ENCODE measurements at regions not wholly inside any gene's neighbourhood (a gene's known extent, or its start where the extent isn't known, plus 50 kb on each side); places are given as distances from the start of the nearest gene placed in this dataset.

GRCh38 chr3:27632431-27633223 is 89.5 kb downstream of the EOMES start:
- Mint-ChIP-seq H3K4me3 (ENCODE audit: low read depth, unreplicated experiment) (peak overlapping the region; percentile 78), H3K4me1 (ENCODE audit: low read depth, unreplicated experiment) (peaks cover 10% of the 10 kb centered on the region), H3K9me3 (ENCODE audit: low read depth, unreplicated experiment) (no peaks in the 10 kb centered on the region), H3K36me3 (ENCODE audit: insufficient read depth, unreplicated experiment) (peaks cover 13% of the 10 kb centered on the region), H3K27me3 (ENCODE audit: unreplicated experiment) (no peaks in the 10 kb centered on the region), H3K27ac (ENCODE audit: unreplicated experiment) (peak overlapping the region; percentile 71)
- no TSS peak for BruUV-seq (replicated peaks)
- no peak for TF ChIP-seq CTCF (IDR thresholded peaks at IDR 0.05; ENCODE audit: unreplicated experiment)
- intact Hi-C loops (cut with micrococcal nuclease; ENCODE audit: unreplicated experiment), result no loop called here
- DNase-seq, result peak; percentile 54
- CTCF ChIA-PET, result interaction anchor here (1.4 to 1.7 kb wide), 2 partner anchors 10 to 48 kb away, joined by 9 to 11 read pairs; no protein-coding TSS in a partner anchor

- Mint-ChIP-seq H3K9me3 (ENCODE audit: low read depth, unreplicated experiment) (no peaks in the 10 kb centered on the region), H3K36me3 (ENCODE audit: insufficient read depth, unreplicated experiment) (peaks cover 13% of the 10 kb centered on the region), H3K4me3 (ENCODE audit: low read depth, unreplicated experiment) (no peak overlapping the region), H3K27me3 (ENCODE audit: unreplicated experiment) (no peaks in the 10 kb centered on the region), H3K4me1 (ENCODE audit: low read depth, unreplicated experiment) (peaks cover 16% of the 10 kb centered on the region), H3K27ac (ENCODE audit: unreplicated experiment) (no peak overlapping the region)
- intact Hi-C loops (cut with micrococcal nuclease; ENCODE audit: unreplicated experiment), result no loop called here
- DNase-seq, result no peak
- CTCF ChIA-PET, result no interaction called here
- BruUV-seq (replicated peaks), result no TSS peak
- no peak for TF ChIP-seq CTCF (IDR thresholded peaks at IDR 0.05; ENCODE audit: unreplicated experiment)
Measured at GRCh38 chr3:27630885-27631284, 91.2 kb downstream of the EOMES start.

GRCh38 chr3:27629366-27629765 is 92.8 kb downstream of the EOMES start:
- no peak for TF ChIP-seq CTCF (IDR thresholded peaks at IDR 0.05; ENCODE audit: unreplicated experiment)
- intact Hi-C loops (cut with micrococcal nuclease; ENCODE audit: unreplicated experiment), result no loop called here
- no peak overlapping the region for H3K27ac Mint-ChIP-seq (ENCODE audit: unreplicated experiment)
- H3K9me3 Mint-ChIP-seq (ENCODE audit: low read depth, unreplicated experiment), result no peaks in the 10 kb centered on the region
- no peak overlapping the region for H3K4me3 Mint-ChIP-seq (ENCODE audit: low read depth, unreplicated experiment)
- peaks cover 13% of the 10 kb centered on the region for H3K36me3 Mint-ChIP-seq (ENCODE audit: insufficient read depth, unreplicated experiment)
- peaks cover 17% of the 10 kb centered on the region for H3K4me1 Mint-ChIP-seq (ENCODE audit: low read depth, unreplicated experiment)
- CTCF ChIA-PET, result no interaction called here
- DNase-seq, result no peak
- H3K27me3 Mint-ChIP-seq (ENCODE audit: unreplicated experiment), result no peaks in the 10 kb centered on the region
- no TSS peak for BruUV-seq (replicated peaks)

GRCh38 chr3:27628026-27628750 is 93.9 kb downstream of the EOMES start:
- intact Hi-C loops (cut with micrococcal nuclease; ENCODE audit: unreplicated experiment), result no loop called here
- Mint-ChIP-seq H3K27me3 (ENCODE audit: unreplicated experiment) (no peaks in the 10 kb centered on the region), H3K4me3 (ENCODE audit: low read depth, unreplicated experiment) (no peak overlapping the region), H3K27ac (ENCODE audit: unreplicated experiment) (no peak overlapping the region), H3K36me3 (ENCODE audit: insufficient read depth, unreplicated experiment) (peaks cover 10% of the 10 kb centered on the region), H3K9me3 (ENCODE audit: low read depth, unreplicated experiment) (no peaks in the 10 kb centered on the region), H3K4me1 (ENCODE audit: low read depth, unreplicated experiment) (peaks cover 17% of the 10 kb centered on the region)
- no peak for TF ChIP-seq CTCF (IDR thresholded peaks at IDR 0.05; ENCODE audit: unreplicated experiment)
- DNase-seq, result no peak
- CTCF ChIA-PET, result interaction anchor here (0.5 kb wide), 1 partner anchor 53 kb away, joined by 3 read pairs; no protein-coding TSS in a partner anchor
- BruUV-seq (replicated peaks), result no TSS peak
